ENCODE measurements at regions not wholly inside any gene's neighbourhood (a gene's known extent, or its start where the extent isn't known, plus 50 kb on each side); places are given as distances from the start of the nearest gene placed in this dataset.
"Not testable (repeated sequence)": the region's sequence is repeated elsewhere in the genome, so short reads cannot be mapped to it uniquely, and the experiment has no call there.

GRCh38 chr1:82373710-82374109, 573.0 kb downstream of the ADGRL2 start:
- no peak for DNase-seq (ENCODE audit: low read depth)
- H3K4me3 ChIP-seq (ENCODE audit: low read depth, low read length), result no peak overlapping the region
- TF ChIP-seq, protein P1, sequence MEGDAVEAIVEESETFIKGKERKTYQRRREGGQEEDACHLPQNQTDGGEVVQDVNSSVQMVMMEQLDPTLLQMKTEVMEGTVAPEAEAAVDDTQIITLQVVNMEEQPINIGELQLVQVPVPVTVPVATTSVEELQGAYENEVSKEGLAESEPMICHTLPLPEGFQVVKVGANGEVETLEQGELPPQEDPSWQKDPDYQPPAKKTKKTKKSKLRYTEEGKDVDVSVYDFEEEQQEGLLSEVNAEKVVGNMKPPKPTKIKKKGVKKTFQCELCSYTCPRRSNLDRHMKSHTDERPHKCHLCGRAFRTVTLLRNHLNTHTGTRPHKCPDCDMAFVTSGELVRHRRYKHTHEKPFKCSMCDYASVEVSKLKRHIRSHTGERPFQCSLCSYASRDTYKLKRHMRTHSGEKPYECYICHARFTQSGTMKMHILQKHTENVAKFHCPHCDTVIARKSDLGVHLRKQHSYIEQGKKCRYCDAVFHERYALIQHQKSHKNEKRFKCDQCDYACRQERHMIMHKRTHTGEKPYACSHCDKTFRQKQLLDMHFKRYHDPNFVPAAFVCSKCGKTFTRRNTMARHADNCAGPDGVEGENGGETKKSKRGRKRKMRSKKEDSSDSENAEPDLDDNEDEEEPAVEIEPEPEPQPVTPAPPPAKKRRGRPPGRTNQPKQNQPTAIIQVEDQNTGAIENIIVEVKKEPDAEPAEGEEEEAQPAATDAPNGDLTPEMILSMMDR (IDR thresholded peaks at IDR 0.05; ENCODE audit: low read depth, low read length, missing control alignments), result no peak

GRCh38 chr1:82371844-82372498, 571.2 kb downstream of the ADGRL2 start:
- no peak for DNase-seq (ENCODE audit: low read depth)
- H3K4me3 ChIP-seq (ENCODE audit: low read depth, low read length), result no peak overlapping the region
- TF ChIP-seq, protein P1 (IDR thresholded peaks at IDR 0.05; ENCODE audit: low read depth, low read length, missing control alignments), result no peak

GRCh38 chr1:82367456-82367855, 566.7 kb downstream of the ADGRL2 start:
- no peak for DNase-seq (ENCODE audit: low read depth)
- TF ChIP-seq, protein P1 (IDR thresholded peaks at IDR 0.05; ENCODE audit: low read depth, low read length, missing control alignments), result no peak
- H3K4me3 ChIP-seq (ENCODE audit: low read depth, low read length), result no peak overlapping the region

GRCh38 chr1:82366689-82367088, 566.0 kb downstream of the ADGRL2 start:
- no peak for DNase-seq (ENCODE audit: low read depth)
- no peak overlapping the region for H3K4me3 ChIP-seq (ENCODE audit: low read depth, low read length)
- TF ChIP-seq, protein P1 (IDR thresholded peaks at IDR 0.05; ENCODE audit: low read depth, low read length, missing control alignments), result no peak

GRCh38 chr1:82359541-82359940, 558.8 kb downstream of the ADGRL2 start:
- not testable (repeated sequence) for DNase-seq (ENCODE audit: low read depth); H3K4me3 ChIP-seq (ENCODE audit: low read depth, low read length)

GRCh38 chr1:82358706-82359105, 558.0 kb downstream of the ADGRL2 start:
- not testable (repeated sequence) for DNase-seq (ENCODE audit: low read depth); H3K4me3 ChIP-seq (ENCODE audit: low read depth, low read length)

DNA sequence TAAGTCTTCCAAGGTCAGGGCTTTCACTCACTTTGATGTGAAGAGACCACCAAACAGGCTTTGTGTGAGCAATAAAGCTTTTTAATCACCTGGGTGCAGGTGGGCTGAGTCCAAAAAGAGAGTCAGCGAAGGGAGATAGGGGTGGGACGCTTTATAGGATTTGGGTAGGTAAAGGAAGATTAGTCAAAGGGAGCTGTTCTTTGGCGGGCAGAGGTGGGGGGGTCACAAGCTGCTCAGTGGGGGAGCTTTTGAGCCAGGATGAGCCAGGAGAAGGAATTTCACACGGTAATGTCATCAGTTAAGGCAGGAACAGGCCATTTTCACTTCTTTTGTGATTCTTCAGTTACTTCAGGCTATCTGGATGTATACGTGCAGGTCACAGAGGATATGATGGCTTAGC, 553.8 kb downstream of the ADGRL2 start:
- DNase-seq (ENCODE audit: low read depth); H3K4me3 ChIP-seq (ENCODE audit: low read depth, low read length): not testable (repeated sequence)

GRCh38 chr1:82348487-82348886, 547.8 kb downstream of the ADGRL2 start:
- DNase-seq (ENCODE audit: low read depth), result no peak
- no peak overlapping the region for H3K4me3 ChIP-seq (ENCODE audit: low read depth, low read length)
- TF ChIP-seq, protein P1 (IDR thresholded peaks at IDR 0.05; ENCODE audit: low read depth, low read length, missing control alignments), result no peak

DNA sequence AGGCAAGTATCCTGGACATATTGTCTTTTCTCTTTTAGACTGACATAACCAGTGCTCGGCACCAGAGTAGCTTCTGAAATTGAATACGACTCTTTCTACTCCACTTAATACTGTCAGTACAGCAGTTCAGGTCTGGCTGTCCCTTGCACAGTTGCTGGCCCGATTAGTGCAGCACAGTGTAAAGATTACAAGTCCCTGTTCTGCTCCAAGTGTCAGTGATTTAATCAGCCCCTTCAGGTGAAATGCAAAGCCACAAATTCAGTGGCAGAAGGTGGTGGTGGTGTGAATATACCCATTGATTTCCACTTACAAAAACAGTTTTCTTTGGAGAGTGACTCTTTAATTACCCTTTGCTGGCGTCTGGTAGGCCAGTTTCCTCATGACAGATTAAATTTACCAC, 545.4 kb downstream of the ADGRL2 start:
- no peak overlapping the region for H3K4me3 ChIP-seq (ENCODE audit: low read depth, low read length)
- DNase-seq (ENCODE audit: low read depth), result no peak
- TF ChIP-seq, protein P1 (IDR thresholded peaks at IDR 0.05; ENCODE audit: low read depth, low read length, missing control alignments), result no peak

Measured in GM12864 (cell line).